OCI-LY7 (cell line): ENCODE measurements at regions not wholly inside any gene's neighbourhood (a gene's known extent, or its start where the extent isn't known, plus 50 kb on each side); places are given as distances from the start of the nearest gene placed in this dataset.

Experiments
- BruUV-seq: library from RNA; stranded (reverse); fragments of 400-500 nt; replicated peaks from 2 replicates; lab custom pipeline; 2021; lab: Mats Ljungman, UMichigan
- CTCF ChIA-PET: fragments of 300-600 bp; sonication (Branson Sonifier 250); formaldehyde crosslinking; loops from one replicate; lab custom pipeline; 2022; ENCODE audit warnings: antibody characterized with exemption; ENCODE audit not compliant: unreplicated experiment; lab: Charles Lee
- POLR2A ChIA-PET: fragments of 300-600 bp; sonication (Branson Sonifier 250); formaldehyde crosslinking; loops from one replicate; lab custom pipeline; 2022; ENCODE audit warnings: antibody characterized with exemption; lab: Charles Lee
- DNase-seq: peaks from one replicate; pipeline ENCODE4 v3.0.0-alpha.2; 2015; ENCODE audit warnings: low spot score
- H2AFZ ChIP-seq: fragments of 200-600 bp; sonication (generic), shearing (Covaris generic); 2 replicates; pipeline ENCODE4 v1.6.1; 2014; ENCODE audit warnings: mild to moderate bottlenecking, antibody characterized with exemption, low read length, moderate library complexity
- H3K27ac ChIP-seq: fragments of 200-600 bp; sonication (generic); 2 replicates; pipeline ENCODE4 v1.5.1; 2014; ENCODE audit warnings: mixed run types, low read depth, mild to moderate bottlenecking, moderate library complexity, low read length, inconsistent platforms; ENCODE audit not compliant: poor library complexity, severe bottlenecking
- H3K36me3 ChIP-seq: fragments of 200-600 bp; sonication (generic); 2 replicates; pipeline ENCODE4 v1.6.1; 2014; ENCODE audit warnings: mild to moderate bottlenecking, antibody characterized with exemption, low read length, moderate library complexity, mixed read lengths; ENCODE audit not compliant: insufficient read depth
- H3K4me1 ChIP-seq: fragments of 200-600 bp; sonication (generic); 2 replicates; pipeline ENCODE4 v1.5.1; 2014; ENCODE audit warnings: mild to moderate bottlenecking, low read length; ENCODE audit not compliant: insufficient read depth, poor library complexity, severe bottlenecking
- H3K4me2 ChIP-seq: fragments of 200-600 bp; sonication (generic); 2 replicates; pipeline ENCODE4 v1.6.1; 2014; ENCODE audit warnings: mild to moderate bottlenecking, low read length
- H3K4me3 ChIP-seq: fragments of 200-600 bp; sonication (generic); 2 replicates; pipeline ENCODE4 v1.5.1; 2014; ENCODE audit warnings: mild to moderate bottlenecking, low read depth, low read length; ENCODE audit not compliant: poor library complexity, severe bottlenecking
- H3K79me2 ChIP-seq: fragments of 200-600 bp; sonication (generic); 2 replicates; pipeline ENCODE4 v1.6.1; 2016; ENCODE audit warnings: low read depth, mild to moderate bottlenecking, low read length, moderate library complexity, mixed read lengths; ENCODE audit not compliant: insufficient read depth
- H3K9me2 ChIP-seq: fragments of 200-600 bp; sonication (generic); 2 replicates; pipeline ENCODE4 v1.6.1; 2016; ENCODE audit warnings: mild to moderate bottlenecking, low read length, mixed read lengths; ENCODE audit not compliant: insufficient read depth
- H3K9me3 ChIP-seq: fragments of 200-600 bp; sonication (generic); 2 replicates; pipeline ENCODE4 v1.6.1; 2014; ENCODE audit warnings: mild to moderate bottlenecking, mixed run types, low read length, mixed read lengths
- H4K20me1 ChIP-seq: fragments of 200-600 bp; sonication (generic); 2 replicates; pipeline ENCODE4 v1.6.1; 2014; ENCODE audit warnings: mild to moderate bottlenecking, antibody characterized with exemption, low read length, moderate library complexity, mixed read lengths; ENCODE audit not compliant: insufficient read depth
- EZH2phosphoT487 ChIP-seq: fragments of 200-600 bp; sonication (generic); IDR thresholded peaks from 2 replicates; pipeline ENCODE4 v1.6.1; 2018; ENCODE audit warnings: low read depth, borderline replicate concordance, mild to moderate bottlenecking, mixed run types, antibody characterized with exemption, low read length, moderate library complexity, mixed read lengths
- intact Hi-C: fragments of 100-400 bp; cut with micrococcal nuclease; formaldehyde crosslinking; loops from one replicate; pipeline ENCODE4 v1.10.0; 2022; ENCODE audit not compliant: unreplicated experiment
- TF ChIP-seq, protein P1 (sequence below): fragments of 200-600 bp; sonication (generic); conservative IDR thresholded peaks from 2 replicates; pipeline ENCODE4 v1.5.1; 2014; ENCODE audit warnings: mild to moderate bottlenecking, antibody characterized with exemption, low read length, moderate library complexity, mixed read lengths

- POLR2A ChIA-PET, result no interaction called here
- DNase-seq, result no peak
- CTCF ChIA-PET, result no interaction called here
- no TSS peak for BruUV-seq
- Histone ChIP-seq H3K36me3 (no peaks in the 10 kb centered on the region), H3K9me3 (no peaks in the 10 kb centered on the region), H3K79me2 (no peaks in the 10 kb centered on the region), H3K9me2 (no peaks in the 10 kb centered on the region), H3K27ac (no peak overlapping the region), H3K4me2 (no peak overlapping the region), H2AFZ (no peak overlapping the region), H3K4me3 (no peak overlapping the region), H4K20me1 (no peaks in the 10 kb centered on the region), H3K4me1 (no peaks in the 10 kb centered on the region)
- intact Hi-C loops, result no loop called here
- TF ChIP-seq EZH2phosphoT487, result no peak
- TF ChIP-seq, protein P1, sequence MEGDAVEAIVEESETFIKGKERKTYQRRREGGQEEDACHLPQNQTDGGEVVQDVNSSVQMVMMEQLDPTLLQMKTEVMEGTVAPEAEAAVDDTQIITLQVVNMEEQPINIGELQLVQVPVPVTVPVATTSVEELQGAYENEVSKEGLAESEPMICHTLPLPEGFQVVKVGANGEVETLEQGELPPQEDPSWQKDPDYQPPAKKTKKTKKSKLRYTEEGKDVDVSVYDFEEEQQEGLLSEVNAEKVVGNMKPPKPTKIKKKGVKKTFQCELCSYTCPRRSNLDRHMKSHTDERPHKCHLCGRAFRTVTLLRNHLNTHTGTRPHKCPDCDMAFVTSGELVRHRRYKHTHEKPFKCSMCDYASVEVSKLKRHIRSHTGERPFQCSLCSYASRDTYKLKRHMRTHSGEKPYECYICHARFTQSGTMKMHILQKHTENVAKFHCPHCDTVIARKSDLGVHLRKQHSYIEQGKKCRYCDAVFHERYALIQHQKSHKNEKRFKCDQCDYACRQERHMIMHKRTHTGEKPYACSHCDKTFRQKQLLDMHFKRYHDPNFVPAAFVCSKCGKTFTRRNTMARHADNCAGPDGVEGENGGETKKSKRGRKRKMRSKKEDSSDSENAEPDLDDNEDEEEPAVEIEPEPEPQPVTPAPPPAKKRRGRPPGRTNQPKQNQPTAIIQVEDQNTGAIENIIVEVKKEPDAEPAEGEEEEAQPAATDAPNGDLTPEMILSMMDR, result no peak
Observed at GRCh38 chr11:29395555-29396072, 621.2 kb downstream of the KCNA4 start.

GRCh38 chr11:29389793-29390192 lies 627.0 kb downstream of the KCNA4 start:
- no peak for DNase-seq
- no TSS peak for BruUV-seq
- H3K36me3 ChIP-seq, result no peaks in the 10 kb centered on the region
- intact Hi-C loops, result no loop called here
- no peaks in the 10 kb centered on the region for H3K79me2 ChIP-seq
- POLR2A ChIA-PET, result no interaction called here
- CTCF ChIA-PET, result no interaction called here
- TF ChIP-seq EZH2phosphoT487, result no peak
- TF ChIP-seq, protein P1, result no peak
- no peaks in the 10 kb centered on the region for H3K9me2 ChIP-seq
- H3K4me1 ChIP-seq, result no peaks in the 10 kb centered on the region
- no peak overlapping the region for H3K4me2 ChIP-seq
- H2AFZ ChIP-seq, result no peak overlapping the region
- no peak overlapping the region for H3K4me3 ChIP-seq
- no peak overlapping the region for H3K27ac ChIP-seq
- H4K20me1 ChIP-seq, result no peaks in the 10 kb centered on the region
- no peaks in the 10 kb centered on the region for H3K9me3 ChIP-seq

- Histone ChIP-seq H3K36me3 (no peaks in the 10 kb centered on the region), H2AFZ (no peak overlapping the region), H3K9me2 (no peaks in the 10 kb centered on the region), H3K9me3 (no peaks in the 10 kb centered on the region), H3K79me2 (no peaks in the 10 kb centered on the region), H3K4me3 (no peak overlapping the region), H3K27ac (no peak overlapping the region), H4K20me1 (no peaks in the 10 kb centered on the region), H3K4me1 (no peaks in the 10 kb centered on the region), H3K4me2 (no peak overlapping the region)
- no TSS peak for BruUV-seq
- intact Hi-C loops, result no loop called here
- ChIA-PET CTCF (no interaction called here), POLR2A (no interaction called here)
- DNase-seq, result no peak
- no peak for TF ChIP-seq EZH2phosphoT487
- TF ChIP-seq, protein P1, result no peak
Observed at GRCh38 chr11:29373725-29374124, 643.1 kb downstream of the KCNA4 start.
